HG03103 (cell line): ENCODE measurements at regions not wholly inside any gene's neighbourhood (a gene's known extent, or its start where the extent isn't known, plus 50 kb on each side); places are given as distances from the start of the nearest gene placed in this dataset.

ENCODE experiments used
- ATAC-seq: cut with Tn5 transposase; IDR thresholded peaks from one replicate; pipeline ENCODE4 v1.9.1; 2021; ENCODE audit warnings: low read depth; ENCODE audit not compliant: unreplicated experiment

DNA sequence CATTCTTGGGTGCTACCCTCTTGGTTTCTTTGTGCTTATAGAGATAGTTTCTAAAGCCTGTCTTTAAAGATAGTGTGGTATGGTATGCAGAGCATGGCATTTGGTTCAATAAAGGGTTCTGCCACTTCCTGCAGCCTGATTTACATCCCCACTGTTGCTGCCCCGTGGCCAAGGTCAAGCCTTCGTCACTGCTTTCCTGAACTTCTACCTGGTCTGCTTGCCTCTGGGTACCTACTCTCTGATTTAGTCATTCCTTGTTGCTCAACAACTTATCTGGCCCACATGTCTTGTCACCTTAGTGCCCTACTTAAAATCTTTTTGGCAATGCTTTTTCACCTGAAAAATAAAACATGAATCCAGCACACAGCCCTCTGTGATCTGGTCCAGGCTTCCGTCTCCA lies 352.9 kb downstream of the LPIN1 start:
- ATAC-seq = no peak

DNA sequence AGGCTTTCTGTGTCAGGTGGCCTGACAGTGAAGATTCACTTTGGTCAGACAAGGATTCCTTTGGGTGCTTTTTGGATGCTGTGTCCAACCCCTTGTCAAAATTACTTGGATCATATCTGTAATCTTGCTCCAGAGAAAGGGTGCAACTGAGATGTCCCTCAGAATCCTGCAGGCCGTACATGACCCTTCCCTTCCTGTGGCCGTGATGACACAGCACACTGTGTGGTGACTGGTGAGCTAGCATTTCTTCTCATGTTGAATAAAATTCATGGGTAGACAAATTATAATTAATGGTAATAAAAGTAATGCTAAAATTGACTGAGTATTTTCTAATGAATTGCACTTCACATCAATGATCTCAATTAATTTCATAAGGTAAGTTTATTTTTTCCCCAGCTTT lies 356.2 kb downstream of the LPIN1 start:
- no peak for ATAC-seq

DNA sequence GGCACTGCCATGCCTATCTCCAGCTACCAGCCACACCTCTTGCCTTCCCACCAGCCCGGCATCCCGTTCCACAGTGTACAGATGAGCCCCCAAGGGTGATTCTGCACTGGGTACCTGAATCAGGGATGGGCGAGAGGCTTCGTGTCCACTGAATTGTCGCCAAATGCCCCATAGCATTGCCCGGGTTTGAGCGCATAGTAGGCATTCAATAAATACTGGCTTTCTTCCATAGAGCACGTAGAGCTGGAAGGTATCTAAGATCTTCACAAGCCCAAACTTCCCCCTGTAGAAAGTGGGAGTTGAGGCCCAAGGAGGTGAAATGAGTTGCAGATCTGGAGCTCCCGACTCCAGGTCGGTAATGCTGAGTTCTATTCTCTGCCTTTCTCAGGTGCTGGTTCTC lies 358.7 kb downstream of the LPIN1 start:
- ATAC-seq = no peak

DNA sequence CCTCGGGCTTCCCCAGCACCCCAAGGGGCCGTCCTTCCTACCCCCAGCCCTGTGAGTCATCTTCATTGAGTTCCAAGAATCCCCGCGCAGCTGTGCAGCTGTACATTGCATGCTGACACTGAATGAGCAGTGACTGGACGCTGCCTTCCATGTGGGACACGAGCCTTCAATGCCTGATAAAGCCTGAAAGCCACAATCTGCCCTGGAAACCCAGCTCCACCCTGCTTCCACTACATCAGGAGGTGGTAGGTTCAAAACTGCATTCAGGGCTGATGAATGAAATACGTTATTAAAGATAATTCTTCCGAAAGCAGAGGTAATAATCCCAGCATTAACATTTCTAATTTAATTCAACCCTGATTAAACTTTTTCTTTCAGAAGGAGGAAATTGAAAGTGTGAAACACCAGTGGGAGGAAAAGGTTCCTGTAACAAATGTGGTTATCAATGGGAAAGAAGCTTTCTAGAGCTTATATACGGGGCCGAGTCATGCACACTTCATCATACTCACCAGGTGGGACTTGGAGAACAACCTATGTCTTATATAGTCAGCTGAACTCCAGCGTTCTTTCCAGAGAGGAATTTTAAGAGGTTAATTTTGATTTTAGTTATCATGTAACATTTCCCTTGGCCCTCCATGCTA lies 360.1 kb downstream of the LPIN1 start:
- ATAC-seq = no peak

DNA sequence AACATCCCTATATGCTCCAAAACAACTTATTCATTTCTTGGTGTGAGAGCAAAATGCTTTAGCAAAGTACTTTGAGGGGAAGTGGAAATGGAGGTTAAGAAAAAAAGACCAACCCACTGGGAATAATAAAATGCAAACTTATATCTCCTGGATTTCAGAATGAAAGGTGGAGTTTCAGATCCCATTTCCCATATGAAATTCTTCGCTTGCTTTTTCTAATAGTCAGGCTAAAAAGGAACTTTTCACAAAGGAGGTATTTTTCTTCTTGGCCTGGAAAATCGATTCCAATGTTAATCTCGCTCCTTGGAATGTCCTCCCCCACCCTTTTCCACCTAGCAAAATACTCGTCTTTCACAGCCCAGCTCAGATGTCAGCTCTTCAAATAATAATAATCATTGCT lies 360.9 kb downstream of the LPIN1 start:
- ATAC-seq = no peak

DNA sequence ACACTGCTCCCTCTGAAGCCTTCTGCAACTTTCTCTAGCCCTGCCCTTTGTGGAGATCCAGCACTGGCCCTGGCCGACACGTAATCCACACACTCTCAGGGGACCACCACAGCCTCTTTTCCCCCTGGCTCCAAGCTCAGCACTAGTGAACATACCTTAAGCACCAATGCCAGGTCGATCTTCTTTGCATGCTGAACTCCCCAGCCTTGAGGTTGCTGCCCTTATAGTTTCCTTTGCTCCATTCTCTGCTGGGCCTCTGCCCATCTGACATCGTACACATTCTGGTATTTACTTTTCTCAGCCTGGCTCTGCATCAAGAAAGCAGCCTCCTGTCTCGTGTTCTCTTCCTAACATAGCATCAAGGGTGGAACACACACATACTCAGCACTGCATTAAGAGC lies 361.5 kb downstream of the LPIN1 start:
- no peak for ATAC-seq

DNA sequence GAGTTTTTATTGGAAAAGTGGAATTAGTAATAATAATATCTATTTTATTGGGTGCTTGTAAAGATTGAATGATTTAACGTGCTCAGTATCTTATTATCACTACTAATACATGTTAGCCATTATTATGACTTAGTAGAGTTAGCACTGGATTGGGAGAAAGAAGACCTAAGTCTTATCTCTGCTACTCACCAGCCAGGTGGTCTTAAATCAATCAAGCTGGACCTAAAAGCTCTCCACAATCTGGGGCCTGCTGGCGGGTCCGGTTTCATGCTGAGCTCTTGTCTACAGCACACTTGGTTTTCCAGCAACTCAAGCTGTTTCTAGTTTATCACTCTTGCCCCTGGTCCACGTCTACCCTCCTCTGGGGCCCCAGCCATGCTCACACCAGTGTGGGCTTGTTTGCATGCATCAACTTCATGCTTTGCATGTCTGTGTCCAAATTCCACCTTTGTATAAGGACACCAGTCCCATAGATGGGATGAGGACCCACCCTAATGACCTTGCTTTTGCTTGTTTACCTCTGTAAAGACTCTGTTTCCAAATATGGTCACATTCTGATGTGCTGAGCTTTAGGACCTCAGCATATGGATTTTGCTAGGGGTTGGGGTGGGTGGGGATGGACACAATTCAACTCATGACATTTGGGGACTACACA lies 363.1 kb downstream of the LPIN1 start:
- no peak for ATAC-seq

DNA sequence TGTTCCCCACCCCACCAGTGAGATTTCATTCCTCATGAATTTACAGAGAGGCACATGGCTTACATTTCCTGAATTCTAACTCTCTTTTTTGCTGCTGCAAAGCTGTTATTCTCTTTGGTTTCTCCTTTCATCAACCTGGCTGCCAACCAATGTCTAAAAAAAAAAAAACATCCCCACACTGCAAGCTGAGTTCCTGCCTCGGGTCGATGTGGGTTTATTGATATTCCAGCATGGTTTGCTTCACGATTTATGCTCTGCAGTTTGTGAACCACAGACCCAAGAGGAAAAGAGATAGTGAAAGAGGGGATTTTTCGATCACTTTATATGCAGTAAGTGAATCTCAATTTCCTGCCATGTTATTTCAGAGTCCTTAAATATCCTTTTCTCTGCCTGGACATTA lies 363.6 kb downstream of the LPIN1 start:
- no peak for ATAC-seq

DNA sequence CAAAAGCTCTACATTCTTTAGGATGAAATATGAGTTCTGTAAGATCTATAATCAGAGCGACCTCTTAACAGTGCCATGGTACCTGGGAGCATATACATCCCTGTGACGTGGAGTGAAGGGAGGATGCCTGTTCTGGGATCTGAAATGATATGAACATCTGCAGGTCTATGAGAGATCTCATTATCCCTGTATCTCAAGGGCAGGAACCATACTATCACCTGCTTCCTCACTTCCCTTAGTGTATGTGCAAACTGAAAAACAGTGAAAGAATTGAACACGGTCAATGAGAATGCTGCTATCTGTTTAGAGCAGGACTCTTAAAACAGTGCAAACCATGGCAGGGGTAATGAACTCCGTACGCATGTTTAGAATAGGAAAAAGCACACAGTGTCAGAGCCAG lies 364.0 kb downstream of the LPIN1 start:
- ATAC-seq = no peak

DNA sequence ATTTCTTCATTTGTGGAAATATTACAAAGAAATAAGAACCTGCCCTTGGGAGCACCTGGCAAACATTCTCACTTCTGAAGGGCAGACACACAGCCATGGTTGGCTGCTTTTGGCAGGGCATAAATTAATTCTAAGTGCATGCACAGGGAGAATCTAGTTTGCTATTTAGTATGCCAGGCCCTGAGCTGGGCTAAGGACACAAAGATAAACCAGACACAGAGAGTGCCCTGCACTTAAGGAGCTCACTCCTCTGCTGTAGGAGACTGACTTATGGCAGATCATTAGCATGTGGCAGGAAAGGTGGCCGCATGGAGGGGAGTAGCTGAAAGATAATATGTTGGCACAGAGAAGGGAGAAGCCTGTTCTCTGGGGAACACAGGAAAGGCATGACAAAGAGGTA lies 367.0 kb downstream of the LPIN1 start:
- no peak for ATAC-seq

DNA sequence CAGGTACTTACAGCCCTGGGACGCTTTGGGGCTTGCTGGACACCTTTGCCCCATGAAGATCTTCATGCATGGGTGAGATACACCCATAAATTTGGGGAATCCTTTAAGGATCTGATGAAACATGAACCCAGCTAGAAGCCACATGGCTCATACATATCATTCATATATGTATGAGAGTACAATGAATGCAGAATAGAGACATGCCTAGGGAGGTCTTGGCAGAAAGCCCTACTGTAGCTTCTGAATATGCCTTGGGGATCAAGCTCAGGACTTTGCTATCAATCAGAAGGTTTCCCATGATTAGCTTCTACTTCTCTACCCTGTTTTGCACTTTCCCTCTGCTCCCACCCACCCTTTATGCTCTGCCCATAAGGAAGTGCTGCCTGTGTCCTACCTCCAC lies 368.4 kb downstream of the LPIN1 start:
- no peak for ATAC-seq

DNA sequence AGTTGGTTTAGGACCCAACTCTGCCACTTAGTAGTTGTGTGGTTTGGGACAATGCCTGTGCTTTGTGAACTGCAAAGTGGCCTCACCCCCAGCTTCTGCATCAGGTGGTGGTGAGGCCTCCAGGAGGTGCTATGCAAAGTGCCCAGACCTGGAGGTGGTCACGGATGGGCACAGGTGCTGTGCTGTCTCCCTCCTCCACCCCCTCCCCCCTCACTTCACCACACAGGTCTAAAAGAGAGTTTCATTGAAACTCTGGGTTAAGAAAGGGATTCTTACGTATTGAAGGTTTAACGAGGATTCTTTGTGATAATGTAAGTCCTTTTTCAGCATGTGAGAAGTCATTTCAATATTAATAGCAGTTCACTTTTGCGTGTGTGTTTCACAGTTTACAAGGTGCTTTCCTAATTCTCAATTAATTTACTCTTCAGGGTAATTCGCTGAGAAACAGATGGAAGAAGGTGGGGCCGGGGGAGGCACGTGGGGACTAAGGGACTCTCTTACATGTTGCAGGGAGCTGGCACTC lies 369.9 kb downstream of the LPIN1 start:
- ATAC-seq = no peak

DNA sequence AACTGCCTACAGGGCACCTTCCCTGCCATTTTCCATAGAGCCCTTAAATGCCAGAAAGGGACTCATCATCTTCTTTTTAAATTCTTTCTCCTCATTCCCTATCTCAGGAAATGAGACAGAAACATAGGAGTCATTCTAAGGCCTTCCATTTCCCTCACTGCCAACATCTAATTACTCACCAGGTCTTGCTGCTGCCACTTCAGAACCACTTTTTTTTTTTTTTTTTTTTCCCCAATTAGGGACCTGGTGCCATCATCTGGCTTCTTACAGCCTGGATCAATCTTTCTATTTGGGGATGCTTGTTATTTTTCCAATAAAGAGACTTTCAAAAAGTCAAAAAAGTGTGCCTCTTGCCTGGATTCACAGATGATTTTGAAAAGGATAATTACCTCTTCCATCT lies 373.4 kb downstream of the LPIN1 start:
- ATAC-seq = no peak

DNA sequence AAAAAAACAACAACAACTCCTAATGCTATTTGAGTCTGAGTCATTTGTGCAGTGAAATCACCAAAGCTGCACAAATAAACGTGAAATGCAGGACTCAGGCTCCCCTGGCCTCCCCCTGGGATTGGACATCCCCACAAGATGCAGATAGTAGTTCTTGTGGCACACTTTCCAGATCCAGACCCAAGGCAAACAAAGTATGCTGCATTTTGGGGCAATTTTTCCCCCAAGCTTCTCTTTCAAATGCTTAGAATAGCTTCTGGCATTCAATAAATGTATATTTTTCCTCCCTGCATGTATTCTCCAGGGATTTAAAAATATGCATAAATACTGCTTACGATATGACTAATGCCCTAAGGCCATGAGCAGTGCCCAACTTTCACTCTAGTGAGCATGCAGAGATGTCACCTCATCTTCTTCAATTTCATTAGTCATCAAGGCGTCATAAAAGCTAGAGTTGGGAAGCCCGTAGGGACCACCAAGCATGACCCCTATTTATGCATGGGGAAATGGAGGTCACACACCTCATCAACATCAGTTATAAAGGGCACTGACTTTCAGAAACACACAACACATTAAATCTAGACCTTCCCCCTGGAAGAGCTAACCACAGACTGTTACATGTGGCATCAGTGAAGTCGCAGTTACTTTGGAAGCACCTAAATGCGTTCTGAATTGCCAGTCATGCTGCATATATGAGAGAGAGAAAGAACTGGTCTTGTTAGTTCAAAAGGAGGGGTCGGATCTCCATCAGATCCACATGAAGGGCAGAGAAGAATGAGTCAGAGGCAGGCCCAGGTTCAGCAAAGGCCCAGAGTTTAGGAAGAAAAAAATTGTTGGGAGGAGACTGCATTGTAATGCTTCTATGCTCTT lies 374.1 kb downstream of the LPIN1 start:
- ATAC-seq = no peak

DNA sequence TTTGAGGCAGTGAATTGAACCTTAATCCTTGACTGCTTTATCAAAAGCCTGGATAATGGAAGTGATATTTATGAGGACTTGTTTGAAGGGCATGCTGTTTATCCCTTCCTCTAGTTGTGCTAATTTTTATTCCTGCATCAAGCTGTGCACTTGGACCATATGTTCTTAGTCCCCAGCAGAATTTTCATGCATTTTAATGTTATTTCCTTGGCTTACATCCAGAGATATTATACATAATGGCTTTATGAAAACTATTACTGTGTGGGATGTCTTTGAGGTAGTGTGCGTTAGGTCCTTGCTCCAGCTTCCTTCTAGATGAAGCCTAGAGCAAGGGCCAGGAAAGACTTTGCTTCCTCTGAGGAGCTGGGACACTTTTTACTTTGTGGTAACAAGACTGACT lies 378.4 kb downstream of the LPIN1 start:
- no peak for ATAC-seq

DNA sequence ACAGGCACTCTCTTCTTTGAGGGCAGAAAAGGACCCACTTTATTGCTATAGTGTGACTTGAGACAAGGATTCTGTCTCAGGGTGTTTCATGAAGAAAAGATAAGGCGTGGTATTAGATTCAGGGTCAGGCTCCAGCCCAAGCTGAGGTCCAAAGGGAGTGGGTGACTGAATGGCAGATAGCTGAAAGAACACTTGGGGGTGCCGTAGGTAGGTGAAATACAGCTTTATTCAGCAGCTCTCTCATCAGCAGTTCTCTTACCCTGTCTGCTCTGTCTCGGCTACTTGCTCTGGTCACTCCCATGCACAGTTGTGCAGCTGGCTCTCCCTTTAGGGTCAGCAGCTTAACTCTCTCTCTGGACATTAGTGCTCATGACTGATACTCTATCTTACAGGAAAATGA lies 379.9 kb downstream of the LPIN1 start:
- no peak for ATAC-seq

DNA sequence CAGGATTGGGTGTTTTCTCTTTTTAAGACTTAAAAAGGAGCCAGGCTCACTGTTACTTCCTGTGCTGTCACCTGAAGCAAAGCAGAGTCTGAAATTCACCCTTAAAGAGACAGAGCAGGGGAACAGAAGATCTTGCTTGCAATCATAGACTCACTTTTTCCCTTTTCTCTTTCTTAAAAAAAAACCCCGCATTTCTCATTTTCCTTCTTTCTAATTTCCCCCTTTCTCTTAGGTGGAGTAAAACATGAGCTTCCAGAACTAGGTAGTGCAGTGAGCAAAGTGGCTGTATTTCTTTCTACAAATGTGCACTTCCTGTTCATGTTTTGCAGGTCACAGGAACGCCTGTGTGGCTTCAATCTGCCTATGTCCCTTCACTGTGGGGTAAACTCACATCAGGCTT lies 381.2 kb downstream of the LPIN1 start:
- no peak for ATAC-seq

DNA sequence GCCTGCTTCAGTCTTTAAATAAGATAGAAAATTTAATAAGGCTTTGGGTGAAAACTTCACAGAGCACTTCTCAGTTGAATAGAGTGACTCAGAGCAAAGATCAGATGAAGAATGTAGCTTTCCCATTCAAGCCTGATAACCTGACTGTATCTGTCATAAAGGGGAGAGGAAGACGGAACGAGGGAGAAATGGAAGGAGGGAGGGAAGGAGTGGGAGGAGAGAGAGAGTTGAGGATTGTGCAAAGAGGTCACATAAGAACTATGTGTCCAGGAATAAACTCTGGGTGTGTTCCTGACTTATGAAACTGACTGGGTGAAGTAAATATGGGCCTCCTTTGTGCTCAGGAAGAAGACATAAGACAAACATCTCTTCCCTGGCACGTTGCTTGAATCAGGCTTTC lies 385.5 kb downstream of the LPIN1 start:
- no peak for ATAC-seq

DNA sequence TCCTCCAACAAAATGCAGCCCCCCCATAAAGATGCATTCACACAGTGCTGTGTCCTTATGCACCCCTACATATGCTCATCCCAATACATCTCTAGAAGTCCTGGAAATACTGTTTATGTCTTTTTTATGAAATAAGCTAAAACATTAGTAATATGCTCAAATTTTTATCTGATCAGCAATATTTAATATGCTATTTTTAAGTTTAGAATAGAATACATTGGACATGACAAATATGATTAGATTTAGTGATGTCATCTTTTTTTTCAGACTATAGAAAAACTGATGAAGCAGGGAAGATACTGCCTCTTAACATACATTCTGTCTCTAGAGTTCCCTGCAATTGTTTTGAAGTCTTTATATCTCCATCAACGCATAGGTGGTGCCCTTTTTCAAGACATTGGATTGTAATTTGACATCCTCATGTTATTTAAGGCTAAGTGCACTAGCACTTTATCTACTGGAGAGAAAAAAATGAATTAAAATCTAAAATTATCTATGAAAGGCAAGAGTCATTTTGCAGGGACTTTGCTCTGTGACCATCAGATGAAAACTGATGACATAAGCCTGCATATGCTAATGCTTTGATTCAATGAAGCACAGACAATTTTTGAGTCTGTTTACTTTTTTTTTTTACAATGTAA lies 395.3 kb downstream of the LPIN1 start:
- no peak for ATAC-seq

DNA sequence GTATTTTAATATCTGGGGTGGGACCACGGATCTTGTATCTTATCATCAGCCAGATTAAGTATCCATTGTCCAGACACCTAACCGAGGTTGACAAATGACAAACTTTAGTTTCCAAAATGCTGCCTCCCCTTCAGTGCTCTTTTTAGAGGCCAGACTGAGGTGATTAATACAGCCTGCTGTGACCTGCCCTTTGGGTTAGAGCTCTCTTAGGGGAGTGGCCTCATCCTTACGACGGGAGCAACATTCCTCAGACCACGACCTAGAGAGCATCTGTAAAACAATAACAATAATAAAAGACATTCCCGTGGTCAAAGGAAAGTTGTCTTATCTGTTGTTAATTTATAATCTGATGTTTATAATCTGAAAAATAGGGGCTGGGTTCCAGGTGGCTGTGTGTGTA lies 405.3 kb downstream of the LPIN1 start:
- ATAC-seq = no peak

DNA sequence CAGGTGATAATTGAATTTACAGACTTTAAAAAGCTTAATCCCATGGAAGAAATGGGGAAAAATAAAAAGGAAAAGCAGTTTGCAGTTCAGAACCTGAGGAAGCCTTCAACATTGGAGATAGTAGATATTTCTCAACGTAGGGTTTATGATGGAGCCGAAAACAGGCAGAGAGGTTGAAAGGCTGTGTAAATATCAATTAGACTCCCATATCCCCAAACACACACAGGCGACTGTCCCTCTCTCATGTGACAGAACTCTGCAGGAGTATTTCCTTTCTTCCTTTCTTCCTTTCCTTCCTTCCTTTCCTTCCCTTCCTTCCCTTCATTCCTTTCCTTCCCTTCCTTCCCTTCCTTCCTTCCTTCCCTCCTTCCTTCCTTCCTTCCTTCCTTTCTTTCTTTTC lies 406.5 kb downstream of the LPIN1 start:
- ATAC-seq = no peak
